RWPE1 (cell line): ENCODE measurements at regions not wholly inside any gene's neighbourhood (a gene's known extent, or its start where the extent isn't known, plus 50 kb on each side); places are given as distances from the start of the nearest gene placed in this dataset.

Experiments
- CTCF ChIA-PET: fragments of 350-600 bp; sonication (Branson Sonifier 250); formaldehyde crosslinking; extraction: SDS; loops from one replicate; lab custom pipeline; 2021; lab: Yijun Ruan, JAX
- POLR2A ChIA-PET: fragments of 400-600 bp; formaldehyde crosslinking; extraction: SDS; loops from one replicate; lab custom pipeline; 2020; ENCODE audit warnings: antibody characterized with exemption; ENCODE audit not compliant: low non-redundant PET; lab: Yijun Ruan, JAX
- DNase-seq: peaks from one replicate; pipeline ENCODE4 v3.0.0; 2012; ENCODE audit warnings: low spot score
- H3K27ac ChIP-seq: fragments of 450-650 bp; 2 replicates; pipeline ENCODE4 v1.5.1; 2017
- CTCF ChIP-seq: fragments of 450-650 bp; conservative IDR thresholded peaks from 2 replicates; pipeline ENCODE4 v1.5.1; 2017; ENCODE audit warnings: low read depth, mild to moderate bottlenecking

GRCh38 chr20:24089576-24089975 lies 101.0 kb upstream of the GGTLC1 start:
- no peak for DNase-seq
- no peak overlapping the region for H3K27ac ChIP-seq
- ChIA-PET POLR2A (no interaction called here), CTCF (interaction anchor here (0.7 kb wide), 1 partner anchor 118 kb away, joined by 4 read pairs; no protein-coding TSS in a partner anchor)
- TF ChIP-seq CTCF = no peak

GRCh38 chr20:24086121-24086520 lies 97.5 kb upstream of the GGTLC1 start:
- no peak for TF ChIP-seq CTCF
- POLR2A ChIA-PET = no interaction called here
- CTCF ChIA-PET = no interaction called here
- no peak for DNase-seq
- no peak overlapping the region for H3K27ac ChIP-seq

- no peak for TF ChIP-seq CTCF
- no peak for DNase-seq
- H3K27ac ChIP-seq = no peak overlapping the region
- ChIA-PET POLR2A (no interaction called here), CTCF (no interaction called here)
Observed at GRCh38 chr20:24084281-24084680, 95.7 kb upstream of the GGTLC1 start.

- H3K27ac ChIP-seq = no peak overlapping the region
- no peak for DNase-seq
- ChIA-PET CTCF (no interaction called here), POLR2A (no interaction called here)
- no peak for TF ChIP-seq CTCF
Observed at GRCh38 chr20:24081077-24081476, 92.5 kb upstream of the GGTLC1 start.

- CTCF ChIA-PET = no interaction called here
- TF ChIP-seq CTCF = no peak
- POLR2A ChIA-PET = no interaction called here
Observed at GRCh38 chr20:24079661-24080412, 91.3 kb upstream of the GGTLC1 start.

GRCh38 chr20:24077145-24077544 lies 88.6 kb upstream of the GGTLC1 start:
- no peak overlapping the region for H3K27ac ChIP-seq
- no peak for DNase-seq
- no peak for TF ChIP-seq CTCF
- ChIA-PET CTCF (no interaction called here), POLR2A (no interaction called here)

More at GRCh38 chr20:24079661-24080412, 91.3 kb upstream of the GGTLC1 start:
- no peak for DNase-seq
- H3K27ac ChIP-seq = no peak overlapping the region
